Pancreas (tissue), 10 donors: ENCODE measurements at regions not wholly inside any gene's neighbourhood (a gene's known extent, or its start where the extent isn't known, plus 50 kb on each side); places are given as distances from the start of the nearest gene placed in this dataset.

Source experiments
- ATAC-seq, 4 donors: fragments of 200-7000 bp; cut with Tn5 transposase; one replicate each; pipeline versions ENCODE4 v1.8.0 to v1.9.1; 2020; ENCODE audit warnings: mild to moderate bottlenecking in 4 of 4, moderate library complexity in 4 of 4
- DNase-seq, 6 donors: peaks; one replicate each; pipeline ENCODE4 v3.0.0-alpha.2; 2020
- FAIRE-seq: peaks from 2 replicates; lab custom pipeline; 2012; peaks lifted over from hg19 to GRCh38; lab: Jason Lieb, UNC
- H3K27ac ChIP-seq, 4 donors: fragments of 200-600 bp; sonication (generic); 1 replicate in 3 of 4; 2 replicates in 1 of 4; pipeline versions ENCODE4 v1.5.0 to v1.8.0; 2020
- H3K27me3 ChIP-seq, 4 donors: fragments of 200-600 bp; one replicate each; pipeline ENCODE4 v1.8.0; 2021
- H3K36me3 ChIP-seq, 3 donors: fragments of 200-600 bp; sonication (generic) in 1 of 3; one replicate each; pipeline versions ENCODE4 v1.5.0 to v1.8.0; 2020 to 2021
- H3K4me1 ChIP-seq, 3 donors: fragments of 200-600 bp; one replicate each; pipeline ENCODE4 v1.8.0; 2021
- H3K4me3 ChIP-seq, 4 donors: fragments of 200-600 bp; sonication (generic) in 2 of 4; one replicate each; pipeline versions ENCODE4 v1.5.0 to v1.8.0; 2020 to 2021
- H3K9me3 ChIP-seq, 4 donors: fragments of 200-600 bp; one replicate each; pipeline ENCODE4 v1.8.0; 2021
- WGBS, 2 donors: extraction: QIAGEN DNeasy Blood & Tissue Kit; methylation state at CpG; one replicate each; pipeline ENCODE4 v1.1.7; 2013; 5-methylcytosine and 5-hydroxymethylcytosine counted together
- intact Hi-C, 3 donors: fragments of 100-400 bp; cut with DNase I; formaldehyde crosslinking; loops; one replicate each; pipeline versions ENCODE4 v1.11.1 to v1.14.2; 2022
- TF ChIP-seq, protein P1 (sequence below), 4 donors: fragments of 200-600 bp; sonication (generic) in 3 of 4; IDR thresholded peaks; one replicate each; pipeline versions ENCODE4 v1.5.0 to v1.8.0; 2021; ENCODE audit warnings: antibody characterized with exemption in 4 of 4
- donor health status: healthy with polysubstance abuse.
- donor health status: DM: no; HTN: no; CAD: no; lungs with moderate emphysema.
- donor health status: DM: no; HTN: no; CAD: no.
- donor health status: control.
- donor health status: control.
- donor health status: Bipolar disorder and iron deficiency.
- donor health status: DM: yes; HTN: yes; CAD: no.
- donor health status: DM: no; HTN: no; CAD: no.
- donor health status: DM: no; HTN: no; CAD: no.
- donor health status: DM: yes; HTN: yes; CAD: no.

DNA sequence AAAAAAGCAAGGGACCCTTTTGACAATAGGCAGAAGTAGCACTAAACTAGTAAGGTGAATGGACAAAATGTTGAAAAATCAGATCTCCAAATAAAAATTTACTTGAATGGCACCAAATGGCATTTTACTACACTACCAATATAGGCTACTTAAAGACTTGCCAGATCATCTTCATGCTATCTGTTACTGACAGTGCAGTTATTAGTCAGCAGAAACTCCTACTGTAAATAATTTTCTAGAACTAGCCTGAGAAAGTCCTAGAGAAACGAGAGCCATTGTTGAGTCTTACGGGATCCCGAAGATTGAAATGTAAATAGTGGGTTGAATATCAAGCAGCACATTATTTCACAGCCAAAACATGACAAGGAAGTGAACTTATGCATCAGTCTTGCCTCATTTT, 350.3 kb downstream of the SEC23A start:
- DNase-seq (no peak), FAIRE-seq (no peak), ATAC-seq (no peak)
- intact Hi-C loops, result no loop called here
- Histone ChIP-seq H3K27ac (no peak overlapping the region), H3K36me3 (no peaks in the 10 kb centered on the region), H3K4me1 (no peaks in the 10 kb centered on the region), H3K4me3 (no peak overlapping the region), H3K27me3 (no peaks in the 10 kb centered on the region), H3K9me3 (no peaks in the 10 kb centered on the region)
- WGBS, 2 donors, result 44 to 53% methylated on average over 3 of the region's 3 CpGs
- TF ChIP-seq, protein P1, sequence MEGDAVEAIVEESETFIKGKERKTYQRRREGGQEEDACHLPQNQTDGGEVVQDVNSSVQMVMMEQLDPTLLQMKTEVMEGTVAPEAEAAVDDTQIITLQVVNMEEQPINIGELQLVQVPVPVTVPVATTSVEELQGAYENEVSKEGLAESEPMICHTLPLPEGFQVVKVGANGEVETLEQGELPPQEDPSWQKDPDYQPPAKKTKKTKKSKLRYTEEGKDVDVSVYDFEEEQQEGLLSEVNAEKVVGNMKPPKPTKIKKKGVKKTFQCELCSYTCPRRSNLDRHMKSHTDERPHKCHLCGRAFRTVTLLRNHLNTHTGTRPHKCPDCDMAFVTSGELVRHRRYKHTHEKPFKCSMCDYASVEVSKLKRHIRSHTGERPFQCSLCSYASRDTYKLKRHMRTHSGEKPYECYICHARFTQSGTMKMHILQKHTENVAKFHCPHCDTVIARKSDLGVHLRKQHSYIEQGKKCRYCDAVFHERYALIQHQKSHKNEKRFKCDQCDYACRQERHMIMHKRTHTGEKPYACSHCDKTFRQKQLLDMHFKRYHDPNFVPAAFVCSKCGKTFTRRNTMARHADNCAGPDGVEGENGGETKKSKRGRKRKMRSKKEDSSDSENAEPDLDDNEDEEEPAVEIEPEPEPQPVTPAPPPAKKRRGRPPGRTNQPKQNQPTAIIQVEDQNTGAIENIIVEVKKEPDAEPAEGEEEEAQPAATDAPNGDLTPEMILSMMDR (IDR thresholded peaks at IDR 0.05), result no peak

DNA sequence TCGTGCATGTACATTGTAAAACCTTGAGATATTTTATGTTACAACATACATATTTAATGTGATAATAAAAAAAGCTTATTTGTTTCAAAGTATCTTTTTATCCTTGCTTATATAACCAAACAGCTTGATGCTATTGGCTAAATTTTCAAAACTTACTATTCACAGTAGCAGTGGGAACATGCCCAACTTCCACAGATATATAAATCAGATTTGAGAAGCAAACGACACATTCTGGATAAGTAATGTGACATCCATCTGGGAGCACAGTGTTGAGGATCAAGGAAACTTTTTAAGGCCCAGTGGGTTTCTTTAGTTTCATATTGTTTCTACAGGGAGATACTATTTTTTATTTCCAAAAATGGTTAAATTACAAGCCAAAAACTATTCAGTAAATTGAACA, 350.7 kb downstream of the SEC23A start:
- Histone ChIP-seq H3K4me3 (no peak overlapping the region), H3K27me3 (no peaks in the 10 kb centered on the region), H3K36me3 (no peaks in the 10 kb centered on the region), H3K9me3 (no peaks in the 10 kb centered on the region), H3K4me1 (no peaks in the 10 kb centered on the region), H3K27ac (no peak overlapping the region)
- intact Hi-C loops, result no loop called here
- 57 to 69% methylated on average over 2 of the region's 2 CpGs for WGBS, 2 donors
- DNase-seq, result no peak
- no peak for ATAC-seq
- FAIRE-seq, result no peak
- TF ChIP-seq, protein P1 (IDR thresholded peaks at IDR 0.05), result no peak

DNA sequence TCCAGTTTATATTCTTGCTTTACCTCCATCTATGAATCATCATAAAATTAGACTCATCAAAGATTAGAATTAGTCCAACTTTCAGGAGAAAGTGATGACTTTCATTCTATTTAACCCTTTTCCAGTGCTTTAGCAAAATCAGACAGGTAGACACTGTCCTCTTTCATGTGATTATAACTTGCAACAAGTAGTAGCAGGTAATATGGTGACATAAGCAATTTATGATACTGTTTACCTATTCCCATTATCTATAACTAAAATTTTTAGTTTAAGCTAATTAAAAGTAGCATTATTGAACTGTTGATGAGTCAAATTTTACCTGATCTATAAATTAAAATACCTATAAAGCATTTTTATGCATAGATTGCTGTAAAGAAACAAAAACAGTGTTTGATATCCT, 351.6 kb downstream of the SEC23A start:
- ATAC-seq, result no peak
- no peaks in the 10 kb centered on the region for H3K36me3 ChIP-seq
- no peaks in the 10 kb centered on the region for H3K9me3 ChIP-seq
- no peak overlapping the region for H3K27ac ChIP-seq
- no peak for DNase-seq
- H3K4me1 ChIP-seq, result no peaks in the 10 kb centered on the region
- intact Hi-C loops, result no loop called here
- TF ChIP-seq, protein P1 (IDR thresholded peaks at IDR 0.05), result no peak
- H3K27me3 ChIP-seq, result no peaks in the 10 kb centered on the region
- H3K4me3 ChIP-seq, result no peak overlapping the region
- FAIRE-seq, result no peak

DNA sequence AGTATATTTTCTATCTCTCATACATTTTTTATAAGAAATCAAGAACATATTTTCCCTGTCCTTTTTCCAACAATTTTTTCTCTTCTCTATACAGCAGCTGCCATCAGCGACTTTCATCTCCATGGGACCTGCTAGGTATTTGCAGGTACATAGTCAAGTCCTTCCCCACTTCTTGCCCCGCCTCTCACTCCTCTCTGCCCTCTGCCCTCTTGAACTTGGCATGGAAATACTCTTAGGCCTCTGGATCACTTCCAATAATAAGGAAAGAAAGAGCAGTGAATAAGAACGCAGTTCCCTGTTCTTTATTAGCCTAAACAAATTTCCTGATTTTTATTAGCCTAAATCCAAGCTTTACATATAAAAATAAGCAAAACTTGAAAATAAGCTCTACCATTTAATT, 353.1 kb downstream of the SEC23A start:
- Histone ChIP-seq H3K4me3 (no peak overlapping the region), H3K27me3 (no peaks in the 10 kb centered on the region), H3K9me3 (no peaks in the 10 kb centered on the region), H3K36me3 (no peaks in the 10 kb centered on the region), H3K27ac (no peak overlapping the region), H3K4me1 (no peaks in the 10 kb centered on the region)
- ATAC-seq (no peak), FAIRE-seq (no peak), DNase-seq (no peak)
- WGBS, 2 donors, result 83 to 89% methylated on average over 3 of the region's 3 CpGs
- intact Hi-C loops, result no loop called here
- TF ChIP-seq, protein P1 (IDR thresholded peaks at IDR 0.05), result no peak

DNA sequence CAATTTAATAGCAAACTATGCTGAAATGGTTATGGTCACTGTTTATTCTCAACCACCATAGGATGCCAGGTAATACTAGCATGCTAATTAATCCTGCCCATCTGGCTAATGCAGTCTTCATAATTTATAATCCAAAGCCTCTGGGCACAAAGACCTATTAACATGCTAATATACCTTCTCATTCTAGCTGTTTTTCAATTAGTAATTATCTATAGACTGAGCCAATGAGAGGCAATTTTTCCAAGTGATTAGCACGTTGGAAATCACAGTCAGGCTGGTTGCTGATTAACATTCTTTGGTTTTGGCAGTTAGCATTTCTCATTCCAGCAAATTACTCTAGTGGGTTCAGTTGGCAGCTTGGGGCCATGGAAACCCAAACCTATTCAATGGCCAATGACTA, 357.2 kb downstream of the SEC23A start:
- H3K27me3 ChIP-seq, result no peaks in the 10 kb centered on the region
- H3K4me3 ChIP-seq, result no peak overlapping the region
- intact Hi-C loops, result no loop called here
- WGBS, 2 donors, result 6 to 13% methylated on average over 1 of the region's 1 CpG
- FAIRE-seq (no peak), ATAC-seq (no peak), DNase-seq (no peak)
- TF ChIP-seq, protein P1 (IDR thresholded peaks at IDR 0.05), result no peak
- no peaks in the 10 kb centered on the region for H3K9me3 ChIP-seq
- H3K27ac ChIP-seq, result no peak overlapping the region
- H3K36me3 ChIP-seq, result no peaks in the 10 kb centered on the region
- H3K4me1 ChIP-seq, result no peaks in the 10 kb centered on the region
